ENCODE measurements at regions not wholly inside any gene's neighbourhood (a gene's known extent, or its start where the extent isn't known, plus 50 kb on each side); places are given as distances from the start of the nearest gene placed in this dataset.
"Not testable (repeated sequence)": the region's sequence is repeated elsewhere in the genome, so short reads cannot be mapped to it uniquely, and the experiment has no call there.

DNA sequence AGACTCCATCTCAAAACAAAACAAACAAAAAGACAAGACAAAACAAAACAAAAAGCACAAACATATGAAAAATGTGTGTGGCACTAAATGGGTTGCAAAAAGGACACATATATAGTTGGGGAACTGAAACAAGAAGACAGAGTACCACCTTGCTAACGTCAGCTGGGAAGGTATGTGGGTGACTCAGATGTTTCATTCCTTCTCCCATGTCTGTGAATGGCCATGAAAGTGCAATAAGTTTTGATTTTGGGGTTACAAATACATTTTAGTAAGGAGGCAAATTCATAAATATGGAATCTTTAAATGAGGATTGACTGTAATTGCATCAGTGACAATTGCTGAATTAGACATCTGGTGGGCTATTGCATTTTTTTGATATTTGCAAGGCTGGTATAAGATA is 81.6 kb upstream of the KLF4 start:
- no peak for DNase-seq

DNA sequence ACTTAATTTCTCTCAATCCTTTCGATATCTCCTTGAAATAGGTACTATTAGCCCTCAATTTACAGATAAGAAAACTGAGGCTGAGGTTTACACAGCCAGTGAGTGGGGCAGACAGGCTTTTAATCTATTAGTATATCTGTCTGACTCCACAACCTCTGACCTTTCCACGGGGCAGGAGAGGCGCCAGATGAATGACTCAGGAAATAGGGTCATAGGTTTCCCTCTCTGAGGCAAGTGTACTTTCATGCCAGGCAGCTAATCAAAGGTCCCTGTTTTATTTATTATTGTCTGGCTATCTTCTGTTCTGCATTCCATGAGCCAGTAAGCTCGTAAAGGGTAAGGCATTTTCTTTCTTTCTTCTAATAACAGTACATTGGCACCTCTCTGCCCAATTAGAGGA is 79.6 kb upstream of the KLF4 start:
- no peak for DNase-seq

DNA sequence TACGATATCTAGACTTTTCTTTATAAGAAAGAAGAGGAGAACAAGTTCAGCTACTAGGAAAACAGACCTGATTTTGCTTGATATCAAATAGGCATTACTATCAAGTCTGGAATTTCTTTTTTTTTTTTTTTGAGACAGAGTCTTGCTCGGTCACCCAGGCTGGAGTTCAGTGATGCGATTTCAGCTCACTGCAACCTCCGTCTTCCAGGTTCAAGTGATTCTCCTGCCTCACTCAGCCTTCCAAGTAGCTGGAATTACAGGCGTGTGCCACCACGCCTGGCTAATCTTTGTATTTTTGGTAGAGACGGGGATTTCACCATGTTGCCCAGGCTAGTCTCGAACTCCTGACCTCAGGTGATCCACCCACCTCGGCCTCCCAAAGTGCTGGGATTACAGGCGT is 78.8 kb upstream of the KLF4 start:
- not testable (repeated sequence) for DNase-seq

DNA sequence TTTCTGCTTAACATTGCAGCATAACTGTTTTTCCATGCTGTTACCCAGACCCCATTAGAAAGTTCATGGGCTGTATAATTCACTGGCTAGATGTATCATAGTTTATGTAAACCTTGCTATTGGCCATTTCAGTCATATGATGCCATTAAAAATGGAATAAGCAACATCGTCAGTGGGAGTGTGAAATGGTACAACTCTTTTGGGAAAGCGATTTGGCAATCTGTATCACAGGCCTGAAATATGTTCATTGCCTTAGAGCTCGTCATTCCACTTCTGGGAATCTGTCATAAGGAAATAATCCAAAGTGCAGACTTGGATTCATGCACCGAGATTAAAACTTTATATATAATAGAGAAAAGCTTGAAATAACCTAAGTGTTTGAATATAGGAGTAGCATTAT is 77.9 kb upstream of the KLF4 start:
- DNase-seq = no peak

DNA sequence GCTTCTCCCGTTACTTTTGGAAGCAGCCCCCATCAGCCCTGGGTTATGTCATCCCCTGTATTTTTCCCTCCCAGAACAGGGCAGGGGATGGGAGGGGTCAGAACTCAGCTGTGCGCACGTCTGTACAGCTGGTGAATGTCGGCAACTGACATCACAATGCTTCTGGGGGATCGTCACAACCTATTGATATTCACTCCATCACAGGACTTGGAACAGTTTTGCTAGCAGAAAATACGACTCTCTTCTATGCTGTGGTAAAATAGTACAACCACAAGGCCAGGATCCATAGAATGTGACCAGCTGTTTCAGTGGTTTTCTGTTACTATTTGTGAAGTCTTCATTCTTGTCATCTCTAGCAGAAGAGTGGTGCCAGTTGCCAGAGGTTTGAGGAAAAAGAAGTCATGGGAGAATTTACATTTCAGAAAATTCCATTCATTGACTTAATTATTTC is 77.1 kb upstream of the KLF4 start:
- DNase-seq = no peak

DNA sequence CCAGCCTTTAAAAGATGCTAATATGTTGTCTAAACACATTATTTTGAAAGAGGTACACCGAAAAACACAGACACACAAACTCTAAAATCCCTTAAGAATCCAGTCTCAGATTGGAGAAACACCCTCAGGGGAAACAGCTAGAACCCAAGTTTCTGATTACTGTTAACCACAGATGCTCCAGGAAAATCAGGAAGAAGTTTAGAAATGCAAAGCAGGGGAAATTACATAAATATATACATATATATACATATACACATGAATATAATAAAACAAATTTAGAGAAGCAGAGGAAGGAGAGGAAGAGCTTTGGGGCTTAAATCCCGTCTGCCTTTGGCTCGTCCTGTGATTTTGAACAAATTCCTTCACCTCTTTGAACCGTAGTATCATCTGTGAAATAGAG is 73.2 kb upstream of the KLF4 start:
- no peak for DNase-seq

DNA sequence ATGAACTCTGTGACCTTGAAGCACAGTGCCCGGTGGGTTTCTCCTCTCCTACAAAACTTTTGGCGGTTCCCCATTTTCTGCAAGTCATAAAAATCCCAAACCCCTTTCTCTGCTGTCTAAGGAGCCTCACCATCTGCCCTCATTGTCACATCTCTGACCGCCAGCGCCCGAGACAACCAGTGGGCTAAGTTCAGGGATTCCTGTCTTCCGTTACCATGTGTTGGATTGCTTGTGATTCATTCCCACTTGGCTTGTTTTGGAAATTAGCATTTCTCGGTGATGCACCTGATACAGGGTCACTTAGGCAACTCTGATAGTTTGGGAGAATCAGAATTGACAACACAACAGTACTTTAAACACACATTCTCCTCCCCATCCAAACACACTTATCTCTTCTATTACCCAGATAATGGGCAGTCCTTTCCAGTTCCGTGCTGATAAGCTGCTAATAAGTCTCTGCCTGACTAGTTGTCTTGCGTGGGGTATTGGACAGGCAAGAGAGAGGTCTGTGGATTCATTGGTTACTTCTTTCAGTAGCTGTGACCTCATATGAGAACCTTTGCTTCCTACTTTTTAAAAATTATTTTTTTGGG is 70.0 kb upstream of the KLF4 start:
- DNase-seq = no peak

DNA sequence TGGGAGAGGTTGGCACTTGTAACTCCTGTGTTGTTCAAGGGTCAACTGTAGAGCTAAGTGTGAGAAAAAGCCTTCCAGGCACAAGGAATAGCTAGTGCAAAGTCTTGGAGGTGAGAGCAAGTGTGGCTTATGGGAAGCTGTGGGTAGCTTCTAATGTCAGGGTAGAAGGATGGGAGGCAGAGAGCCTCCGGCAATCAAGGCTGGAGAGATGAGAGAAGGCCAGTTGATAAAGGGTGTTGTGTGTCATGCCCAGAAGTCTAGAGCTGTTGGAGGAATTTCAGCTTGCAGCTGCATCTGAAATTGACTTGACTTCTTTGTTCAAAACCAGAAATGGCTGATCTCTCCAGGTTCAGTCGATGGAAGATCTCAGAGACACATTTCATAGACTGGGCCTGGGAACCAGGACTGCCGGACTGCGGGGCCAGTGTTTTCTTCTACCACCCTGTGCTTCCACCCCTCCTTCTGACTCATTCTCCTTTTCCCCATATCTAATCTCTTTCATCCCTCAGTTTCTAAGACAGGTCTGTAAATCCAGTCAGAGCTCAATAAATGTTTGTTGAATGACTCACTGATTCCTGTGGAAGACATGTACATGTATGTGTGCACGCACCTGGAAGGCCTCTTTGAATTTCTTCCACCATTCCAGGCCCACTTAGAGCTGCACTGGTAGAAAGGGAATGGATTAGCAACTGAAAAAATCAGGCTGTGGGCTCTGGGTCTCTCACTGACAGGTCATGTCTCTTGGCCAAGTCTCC is 67.8 kb upstream of the KLF4 start:
- no peak for DNase-seq

DNA sequence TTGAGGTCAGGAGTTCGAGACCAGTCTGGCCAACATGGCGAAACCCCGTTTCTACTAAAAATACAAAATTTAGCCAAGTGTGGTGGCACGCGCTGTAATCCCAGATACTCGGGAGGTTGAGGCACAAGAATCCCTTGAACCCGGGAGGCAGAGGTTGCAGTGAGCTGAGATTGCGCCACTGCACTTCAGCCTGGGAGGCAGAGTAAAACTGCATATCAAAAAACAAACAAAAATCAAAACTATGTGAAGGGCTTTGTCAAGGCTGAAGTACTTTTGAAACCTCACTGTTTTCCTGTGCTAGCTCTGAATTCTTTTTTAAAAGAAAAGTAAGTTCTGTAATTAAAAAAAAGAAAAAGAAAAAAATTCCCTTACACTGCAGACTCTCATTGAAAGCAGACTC is 65.1 kb upstream of the KLF4 start:
- DNase-seq = no peak

DNA sequence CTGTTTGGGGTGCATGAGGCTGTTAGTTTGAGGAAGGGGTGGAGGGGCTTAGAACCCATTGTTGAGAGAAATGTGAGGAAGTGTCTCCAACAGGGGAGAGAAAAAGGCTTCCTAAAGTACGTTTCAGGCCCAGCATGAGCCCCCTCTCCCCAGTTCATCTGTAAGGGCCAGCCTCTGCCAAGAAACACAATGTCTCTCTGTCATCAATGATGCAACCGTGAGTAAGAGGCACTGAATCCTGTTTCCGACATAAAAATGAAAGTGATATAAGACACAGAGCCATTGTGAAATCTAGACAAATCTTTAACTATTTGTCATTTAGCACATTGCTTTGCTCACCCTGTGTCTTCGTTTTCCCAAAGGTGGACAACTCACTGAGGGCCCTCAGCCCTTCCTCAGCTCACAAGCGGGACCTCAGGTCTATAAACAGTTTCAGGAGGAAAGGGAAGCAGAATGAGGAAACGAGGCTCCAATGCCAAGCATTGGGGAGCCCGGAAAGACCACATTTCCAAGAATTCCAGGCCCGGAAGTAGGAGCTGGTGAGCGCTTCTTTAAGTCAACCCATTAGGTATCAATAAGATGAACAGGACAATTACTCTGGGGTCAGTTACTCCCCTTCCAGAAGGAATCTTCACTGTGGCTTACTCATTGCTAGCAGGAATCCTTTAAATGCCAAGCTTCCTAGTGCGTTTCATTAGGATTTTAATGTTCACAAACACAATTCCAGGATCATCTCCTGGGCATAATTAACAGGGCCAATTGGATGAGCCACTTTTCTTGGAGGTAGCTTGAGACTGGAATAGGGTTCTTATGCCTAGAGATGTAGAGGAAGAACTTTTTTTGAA is 59.0 kb upstream of the KLF4 start:
- DNase-seq = no peak

DNA sequence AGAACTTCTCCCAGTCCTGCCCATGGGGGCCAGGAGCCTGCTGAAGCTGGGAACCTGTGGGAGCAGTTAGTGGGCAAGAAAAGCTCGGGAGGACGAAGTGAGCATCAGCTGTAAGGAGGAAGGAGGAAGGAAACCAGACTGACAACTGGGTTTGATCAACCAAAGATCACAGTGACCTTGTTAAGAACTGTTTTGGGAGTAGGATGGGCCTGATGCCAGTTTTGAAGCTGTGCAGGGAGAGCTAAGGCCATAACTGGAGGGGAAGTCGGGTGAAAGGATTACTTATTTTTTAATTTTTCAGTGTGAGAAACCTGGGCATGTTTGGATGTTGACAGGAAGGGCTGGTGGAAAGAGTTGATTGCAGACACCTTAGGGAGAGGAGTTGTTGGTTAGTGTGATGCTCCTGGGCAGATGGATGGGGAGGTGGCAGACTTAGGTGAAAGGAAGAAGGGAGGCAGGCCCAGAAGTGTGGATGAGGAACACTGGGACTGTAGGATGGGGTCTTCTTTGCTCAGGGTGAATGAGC is 58.3 kb upstream of the KLF4 start:
- no peak for DNase-seq

DNA sequence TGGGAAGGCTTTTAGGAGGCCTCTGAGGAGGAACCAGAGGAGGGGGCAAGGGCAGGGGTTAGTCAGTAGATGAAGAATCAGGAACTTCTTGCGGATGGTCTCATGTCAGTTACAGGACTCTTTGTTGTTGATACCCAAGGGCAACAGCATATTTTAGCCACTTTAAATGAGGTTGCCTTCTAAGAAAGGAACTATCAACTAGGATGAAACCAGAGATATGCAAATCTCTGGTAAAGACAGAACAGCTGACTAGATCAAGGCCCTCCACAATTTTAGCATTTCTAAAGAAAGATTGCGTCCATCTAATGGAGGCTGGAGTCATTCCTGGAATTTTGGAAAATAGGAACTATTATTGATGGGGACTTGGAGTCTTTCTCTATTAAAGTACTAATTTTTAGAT is 57.7 kb upstream of the KLF4 start:
- no peak for DNase-seq

DNA sequence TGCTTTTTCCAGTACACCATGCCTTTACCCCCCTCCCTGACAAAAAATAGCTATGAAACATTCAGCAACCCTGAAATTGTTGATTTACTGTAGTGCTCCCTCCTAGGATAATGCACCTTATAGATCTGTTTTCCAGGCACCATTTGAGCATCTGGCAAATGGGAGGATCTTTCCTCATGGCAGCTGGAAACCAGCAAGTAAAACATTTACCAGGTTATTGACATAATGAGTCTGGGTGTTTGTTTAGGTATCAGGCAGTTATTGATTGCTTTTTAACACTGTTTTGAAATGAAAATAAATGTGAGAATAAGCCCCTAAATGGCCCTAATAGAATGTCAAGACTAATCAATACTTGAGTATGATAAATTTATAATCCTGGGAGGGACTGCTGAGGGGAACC is 57.3 kb upstream of the KLF4 start:
- DNase-seq = no peak

DNA sequence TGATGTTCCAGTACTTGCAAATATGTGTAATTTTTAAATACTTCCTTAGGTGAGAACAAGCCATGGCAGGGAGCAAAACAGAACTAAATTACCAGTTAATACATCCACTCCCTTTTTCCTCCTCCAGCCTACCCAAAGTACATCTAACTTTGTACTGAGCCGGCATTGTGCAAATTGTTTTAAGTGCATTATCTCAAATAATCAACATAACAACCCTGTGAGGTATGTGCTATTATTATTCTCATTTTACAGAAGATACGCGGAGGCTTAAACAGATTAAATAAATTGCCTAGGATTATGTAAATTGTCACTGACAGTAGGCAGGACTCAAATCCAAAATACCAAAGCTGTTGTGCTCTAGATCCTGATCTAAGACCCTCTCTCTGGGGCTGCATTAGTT is 55.5 kb upstream of the KLF4 start:
- no peak for DNase-seq

DNA sequence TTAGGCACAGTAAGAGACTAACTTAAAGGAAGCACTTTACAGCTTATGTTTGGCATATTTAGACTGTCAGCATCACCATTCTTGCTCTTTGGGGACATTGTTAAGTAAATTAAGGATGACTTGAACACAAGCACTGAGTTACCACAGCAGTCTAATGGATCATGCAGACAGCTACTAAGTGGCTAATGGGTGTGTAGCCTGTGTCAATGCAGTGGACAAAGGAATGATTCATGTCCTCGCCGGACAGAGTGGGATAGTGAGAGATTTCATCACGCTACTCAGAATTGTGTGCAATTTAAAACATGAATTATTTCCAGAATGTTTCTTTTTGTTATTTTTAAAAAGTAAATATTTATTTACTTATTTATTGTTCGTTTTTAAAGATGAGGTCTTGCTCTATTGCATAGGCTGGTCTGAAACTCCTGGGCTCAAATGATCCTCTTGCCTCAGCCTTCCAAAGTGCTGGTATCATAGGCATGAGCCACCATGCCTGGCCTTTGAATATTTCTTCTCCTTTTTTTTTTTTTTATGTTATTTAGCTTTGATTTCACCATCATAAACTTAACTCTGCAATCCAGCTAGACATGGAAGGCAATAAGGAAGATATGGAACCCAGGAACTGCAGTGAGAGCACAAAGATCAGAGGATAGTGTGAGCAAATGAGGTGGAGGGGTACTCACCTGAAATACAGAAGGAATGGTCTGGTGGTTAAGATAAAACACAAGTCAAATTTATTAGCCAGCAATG is 53.0 kb upstream of the KLF4 start:
- no peak for DNase-seq

DNA sequence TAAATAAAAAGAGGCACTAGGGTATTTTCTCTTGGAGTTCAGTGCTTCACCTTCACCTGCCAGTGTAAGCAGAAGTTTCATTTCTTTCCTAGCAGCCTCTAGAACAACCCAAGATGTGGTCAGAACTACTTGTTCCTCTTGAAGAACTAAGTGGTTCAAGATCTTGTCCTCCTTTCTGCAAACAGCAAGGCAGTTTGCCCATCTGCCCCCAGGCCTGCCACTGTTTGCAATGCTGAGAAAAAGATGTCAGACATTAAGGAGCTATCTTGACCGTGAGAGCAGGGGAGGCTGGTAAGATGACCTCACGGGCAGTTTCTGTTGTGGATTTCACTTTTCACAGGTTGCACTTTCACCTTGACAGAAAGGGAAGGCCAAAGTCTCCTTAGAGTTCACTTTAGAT is 52.0 kb upstream of the KLF4 start:
- DNase-seq = no peak

DNA sequence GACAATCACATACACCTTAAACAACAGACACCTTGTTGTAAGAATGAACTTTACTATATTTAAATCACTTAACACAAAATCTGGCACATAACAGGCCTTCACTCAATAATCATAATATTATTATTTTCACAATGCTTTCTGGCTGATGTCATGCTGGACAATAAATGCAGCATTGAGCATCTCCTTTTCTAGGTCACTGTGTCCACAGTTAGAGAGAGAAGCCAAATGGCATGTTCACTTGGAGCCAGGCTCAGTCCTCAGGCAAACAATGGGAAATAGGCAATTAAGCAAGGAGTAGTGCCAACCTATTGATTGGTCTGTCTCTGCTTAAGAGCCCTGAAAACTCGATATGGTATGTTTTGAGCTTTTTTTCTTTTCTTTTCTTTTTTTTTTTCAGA is 50.6 kb upstream of the KLF4 start:
- DNase-seq = no peak

DNA sequence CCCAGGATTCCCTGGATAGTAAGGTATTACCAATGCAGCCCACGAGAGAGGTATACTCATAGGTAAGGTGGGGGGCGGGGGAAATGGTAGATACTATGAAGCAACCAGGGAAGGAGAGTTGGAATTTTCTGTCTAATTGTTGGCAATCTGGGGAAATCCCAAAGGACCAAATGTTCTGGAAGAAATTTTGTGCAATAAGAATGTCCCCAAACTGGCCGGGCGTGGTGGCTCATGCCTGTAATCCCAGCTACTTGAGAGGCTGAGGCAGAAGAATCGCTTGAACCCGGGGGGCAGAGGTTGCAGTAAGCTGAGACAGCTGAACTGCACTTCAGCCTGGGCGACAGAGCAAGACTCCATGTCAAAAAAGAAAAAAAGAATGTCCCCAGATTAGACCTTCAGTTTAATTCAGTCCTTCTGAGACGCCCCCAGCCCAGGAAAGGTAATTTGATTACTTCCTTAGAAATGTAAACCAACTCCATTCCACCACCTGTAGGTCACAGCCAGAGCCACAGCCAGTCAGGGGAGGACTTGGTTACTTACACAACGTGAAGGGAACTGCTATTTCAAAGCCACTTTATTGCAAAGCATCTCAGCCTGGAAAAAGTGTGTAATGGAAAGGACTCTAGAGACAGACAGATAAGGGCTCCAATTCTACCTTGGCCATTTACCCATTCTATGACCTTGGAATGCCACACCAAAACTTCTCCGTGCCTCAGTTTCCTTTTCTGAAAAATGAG is 50.0 kb upstream of the KLF4 start:
- DNase-seq = no peak

Measured in stimulated activated CD4-positive, alpha-beta T cell treated with anti-CD3 and anti-CD28 coated beads, Interleukin-4, amount 100 ng/mL, for 1 hour (primary cell).